ENCODE measurements at regions not wholly inside any gene's neighbourhood (a gene's known extent, or its start where the extent isn't known, plus 50 kb on each side); places are given as distances from the start of the nearest gene placed in this dataset.
A peak's percentile ranks its signal among the peaks of the same experiment; 100 is the strongest.
"Not testable (repeated sequence)": the region's sequence is repeated elsewhere in the genome, so short reads cannot be mapped to it uniquely, and the experiment has no call there.

DNA sequence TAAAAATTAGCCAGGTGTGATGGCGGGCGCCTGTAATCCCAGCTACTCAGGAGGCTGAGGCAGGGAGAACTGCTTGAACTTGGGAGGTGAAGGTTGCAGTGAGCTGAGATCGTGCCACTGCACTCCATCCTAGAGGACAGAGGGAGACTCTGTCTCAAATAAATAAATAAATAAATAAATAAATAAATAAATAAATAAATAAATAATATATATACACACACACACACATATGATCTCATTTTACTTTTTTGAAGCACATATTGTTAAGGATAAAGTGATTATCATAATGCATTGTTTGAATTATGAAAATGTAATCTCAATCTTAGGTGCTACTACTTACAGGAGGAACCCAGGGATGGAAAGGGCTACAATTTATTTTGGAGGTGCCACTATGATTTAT, 130.5 kb upstream of the PCDH7 start:
- not testable (repeated sequence) for DNase-seq (ENCODE audit: low read depth)

DNA sequence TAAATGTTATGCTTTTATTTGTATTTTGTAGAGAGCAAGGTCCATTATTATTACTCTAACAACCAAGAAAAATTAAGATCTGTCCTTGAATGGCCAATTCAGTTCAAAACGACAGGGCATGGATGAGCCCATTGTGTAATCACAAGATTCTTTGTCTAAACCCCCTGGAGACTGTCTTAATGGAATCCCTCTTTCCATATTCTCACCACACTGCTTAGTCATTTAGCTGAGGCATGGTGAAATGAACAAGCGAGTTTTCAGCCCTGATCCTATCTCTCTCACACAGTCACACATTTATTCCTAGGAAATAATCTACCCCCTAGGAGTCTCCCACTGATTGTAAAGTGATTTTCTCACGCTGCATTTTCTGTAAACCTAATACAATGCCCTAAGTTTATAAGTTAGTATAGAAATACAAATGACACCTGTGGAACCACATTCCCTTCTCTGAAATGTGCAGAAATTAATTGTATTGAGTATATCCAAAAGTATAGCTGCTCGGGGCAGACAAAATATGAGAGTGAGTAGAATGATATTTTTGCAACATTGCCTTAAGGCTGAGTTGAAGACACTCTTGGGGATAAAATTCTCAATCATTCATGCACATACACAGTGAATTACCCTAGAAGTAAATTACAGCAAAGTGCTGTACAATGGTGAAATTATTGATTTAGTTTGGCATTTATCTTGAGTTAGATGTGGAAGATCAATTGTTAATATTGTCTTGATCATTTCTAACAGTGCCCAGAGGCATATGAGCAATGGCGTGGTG, 119.7 kb upstream of the PCDH7 start:
- peak; percentile 10 for DNase-seq (ENCODE audit: low read depth)

DNA sequence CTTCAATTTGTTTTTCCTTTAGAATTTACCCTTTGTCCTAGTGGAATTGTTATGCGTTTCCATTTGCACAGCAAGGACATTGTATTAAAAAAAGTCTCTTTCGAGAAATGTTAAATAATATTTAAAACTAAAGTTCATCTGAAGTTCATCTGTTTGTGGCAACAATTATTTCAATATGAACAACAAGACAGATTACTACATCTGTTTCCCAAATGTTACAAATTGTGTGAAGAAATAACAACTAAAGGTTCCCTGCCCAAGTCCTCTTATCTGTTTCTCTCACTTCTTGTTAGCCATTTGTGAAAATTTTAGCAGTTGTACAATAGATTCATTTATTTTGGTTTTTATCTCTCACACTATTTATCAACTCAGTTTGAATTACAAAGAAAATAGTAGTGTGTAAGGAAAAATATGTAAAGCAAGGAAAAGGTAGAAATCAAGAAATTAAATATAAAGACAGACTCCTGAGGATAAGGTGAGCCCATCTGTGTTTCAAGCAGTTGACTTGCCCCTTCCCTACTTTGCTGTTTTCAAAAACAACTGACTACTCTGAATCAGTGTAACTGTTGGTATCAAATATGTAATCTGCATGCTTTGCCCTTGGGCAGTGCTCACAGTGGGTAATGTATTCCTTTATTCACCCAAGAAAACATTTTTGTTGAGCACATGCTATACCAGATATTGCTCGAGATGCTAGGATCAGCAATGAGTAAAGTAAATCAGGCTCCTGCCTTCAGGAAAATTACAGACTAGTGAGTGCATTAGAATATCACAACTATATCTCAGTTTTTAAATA, 118.9 kb upstream of the PCDH7 start:
- no peak for DNase-seq (ENCODE audit: low read depth)

DNA sequence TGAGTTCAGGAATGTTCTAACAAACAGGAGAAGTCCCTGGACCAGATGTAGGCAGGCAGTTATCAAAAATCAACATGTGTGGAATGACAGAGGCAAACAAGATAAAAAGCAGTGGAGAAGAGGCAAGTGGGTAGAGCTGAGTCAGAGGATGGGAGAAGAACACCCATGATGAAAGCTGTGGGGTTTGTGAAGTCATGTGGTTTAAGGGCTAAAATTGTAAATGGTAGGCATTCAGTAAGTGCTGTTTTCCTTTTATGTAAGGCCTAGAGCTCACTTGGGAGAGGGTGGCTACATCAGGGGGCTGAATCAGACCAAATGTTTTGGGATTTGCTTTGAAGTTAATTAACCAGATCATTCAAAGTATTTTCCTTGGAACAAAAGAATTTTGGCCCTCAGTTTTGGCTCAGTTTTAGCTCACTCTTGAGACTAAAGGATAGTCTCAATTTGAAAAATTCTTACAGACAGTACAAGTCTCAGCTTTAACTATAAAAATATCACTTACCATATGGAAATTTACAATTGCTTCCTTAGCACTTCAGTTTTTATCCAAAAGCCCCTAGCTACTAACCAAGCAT, 114.5 kb upstream of the PCDH7 start:
- DNase-seq (ENCODE audit: low read depth), result no peak

DNA sequence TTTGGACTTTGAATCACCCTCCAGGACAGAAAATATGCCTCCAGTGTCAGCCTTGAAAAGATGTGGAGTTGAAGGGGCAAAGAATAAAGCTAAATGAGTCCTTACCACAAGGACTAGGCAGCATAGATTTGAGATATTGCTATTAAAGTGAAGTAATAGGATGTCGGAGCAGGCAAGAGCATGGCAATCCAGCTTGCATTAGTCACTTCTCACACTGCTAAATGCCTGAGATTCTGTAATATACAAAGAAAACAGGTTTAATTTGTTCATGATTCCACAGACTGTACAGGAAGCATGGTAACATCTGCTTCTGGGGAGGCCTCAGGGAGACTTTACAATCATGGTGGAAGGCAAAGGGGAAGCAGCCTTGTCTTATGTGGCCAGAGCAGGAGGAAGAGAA, 109.8 kb upstream of the PCDH7 start:
- no peak for DNase-seq (ENCODE audit: low read depth)

DNA sequence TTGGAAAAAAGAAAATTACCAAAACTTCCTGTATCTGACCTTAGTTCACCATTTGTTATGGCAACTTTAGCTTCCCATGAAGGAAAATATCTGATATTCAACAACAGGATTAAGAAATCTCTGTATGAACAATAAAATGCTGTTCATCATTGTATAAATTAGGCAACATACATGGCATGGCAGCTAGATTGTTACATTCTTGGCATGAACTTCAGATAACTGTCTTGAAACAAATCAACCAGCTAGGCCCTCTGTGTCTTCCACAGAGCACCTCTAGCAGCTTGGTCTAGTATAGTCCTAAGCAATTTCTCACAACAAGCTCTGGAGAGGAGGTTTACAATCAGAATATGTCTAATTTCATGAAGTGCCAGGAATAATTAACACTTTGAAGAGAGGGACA, 105.4 kb upstream of the PCDH7 start:
- no peak for DNase-seq (ENCODE audit: low read depth)

DNA sequence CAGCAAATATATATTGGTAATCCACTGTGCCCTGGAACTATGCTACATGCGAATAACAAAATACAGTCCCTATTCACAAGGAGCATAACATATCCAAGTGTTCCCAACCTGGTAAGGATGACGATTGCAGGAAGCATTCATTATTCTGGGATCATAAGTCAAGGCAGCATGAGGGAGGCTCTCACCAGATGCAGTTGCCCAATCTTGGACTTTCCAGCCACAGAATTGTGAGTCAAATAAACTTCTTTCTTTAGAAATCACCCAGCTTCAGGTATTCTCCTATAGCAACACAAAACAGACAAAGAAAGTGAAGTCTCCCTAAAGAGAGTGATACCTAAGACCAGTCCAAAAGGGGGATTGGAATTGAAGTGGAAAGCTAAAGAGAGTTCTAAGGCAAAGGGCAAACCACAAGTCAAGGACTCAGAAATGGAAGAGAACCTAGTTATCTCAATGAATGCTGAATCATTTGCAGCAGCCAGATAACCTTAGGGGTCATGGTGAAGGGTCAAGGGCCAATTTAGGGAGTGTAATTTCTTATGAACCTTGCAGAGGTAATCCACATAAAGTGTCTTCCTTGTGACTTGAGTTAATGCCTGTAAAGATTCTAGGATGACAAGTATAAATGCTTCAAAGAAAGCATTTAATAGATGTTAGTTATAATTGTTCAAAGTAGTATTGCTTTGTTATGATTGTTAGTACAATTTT, 103.1 kb upstream of the PCDH7 start:
- peak; percentile 7 for DNase-seq (ENCODE audit: low read depth)

DNA sequence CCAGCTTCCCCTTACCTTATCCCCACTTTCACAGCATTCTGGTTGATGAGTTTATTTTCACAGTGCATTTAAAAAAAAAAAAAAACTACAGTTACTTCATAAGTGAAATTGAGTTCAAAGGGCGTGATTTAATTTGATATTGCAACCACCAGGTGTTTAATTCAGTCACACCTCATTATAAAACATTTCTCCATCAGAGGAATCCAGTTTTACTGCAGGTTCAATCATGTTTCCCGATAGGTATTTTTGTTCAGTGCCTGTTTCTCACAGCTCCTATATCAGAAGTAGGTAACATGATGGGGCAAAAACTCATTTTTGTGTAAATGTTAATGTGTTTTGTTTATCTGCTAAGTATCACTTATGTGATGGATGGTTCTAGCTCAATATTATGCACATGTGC, 102.3 kb upstream of the PCDH7 start:
- no peak for DNase-seq (ENCODE audit: low read depth)

DNA sequence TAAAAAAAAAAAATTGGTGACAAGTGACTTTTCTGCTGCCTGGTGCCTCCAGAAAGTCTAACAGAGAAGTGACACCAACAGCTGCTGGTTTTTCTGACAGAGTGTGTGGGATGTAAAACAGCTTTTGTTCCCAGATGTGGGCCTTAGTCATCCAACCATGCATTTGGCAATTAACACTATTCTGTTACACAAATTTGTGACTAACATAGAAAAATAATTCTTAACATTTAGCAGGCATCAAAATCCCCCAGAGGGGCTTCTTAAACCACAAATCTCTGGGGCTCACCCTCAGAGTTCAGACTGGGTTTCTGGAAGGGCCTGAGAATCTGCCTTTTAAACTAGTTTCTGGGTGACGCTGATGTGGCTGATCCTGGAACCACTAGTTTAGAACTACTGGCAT, 100.5 kb upstream of the PCDH7 start:
- DNase-seq (ENCODE audit: low read depth), result no peak

DNA sequence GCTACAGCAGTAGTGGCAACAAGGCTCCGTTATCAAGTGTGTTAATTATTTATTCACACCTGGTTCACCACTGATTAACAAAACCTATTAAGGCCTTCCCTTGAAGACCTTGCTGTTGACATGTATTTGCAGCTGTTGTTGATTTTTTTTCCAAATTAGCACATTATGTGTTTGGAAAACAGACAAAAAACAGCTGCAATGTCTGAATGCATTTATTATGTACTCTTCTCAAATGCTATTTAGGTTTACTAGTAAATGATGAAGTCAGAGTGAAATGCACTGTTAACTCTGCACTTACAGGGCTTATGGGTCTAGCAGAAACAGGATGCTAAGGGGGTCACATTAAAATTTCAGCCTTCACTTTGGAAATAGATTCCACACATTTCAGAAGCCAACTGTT, 99.5 kb upstream of the PCDH7 start:
- no peak for DNase-seq (ENCODE audit: low read depth)

DNA sequence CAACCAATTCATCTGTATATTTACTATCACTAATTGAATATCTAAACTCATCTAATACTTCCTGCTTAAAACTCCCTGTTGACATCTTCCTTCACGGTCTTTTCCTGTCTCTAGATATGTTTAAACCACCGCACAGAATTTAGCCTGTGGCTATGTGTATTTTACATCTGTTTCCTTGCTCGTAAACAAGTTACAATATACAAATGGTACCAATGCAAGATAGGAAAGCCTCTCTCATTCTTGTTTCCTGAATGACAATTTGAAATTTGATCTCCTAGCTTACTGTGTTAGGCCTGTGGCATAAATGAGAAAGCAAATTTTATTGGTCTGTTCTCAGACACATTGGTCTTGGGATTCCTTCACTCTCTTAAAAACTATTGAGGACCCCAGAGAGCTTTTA, 89.7 kb upstream of the PCDH7 start:
- DNase-seq (ENCODE audit: low read depth), result no peak

DNA sequence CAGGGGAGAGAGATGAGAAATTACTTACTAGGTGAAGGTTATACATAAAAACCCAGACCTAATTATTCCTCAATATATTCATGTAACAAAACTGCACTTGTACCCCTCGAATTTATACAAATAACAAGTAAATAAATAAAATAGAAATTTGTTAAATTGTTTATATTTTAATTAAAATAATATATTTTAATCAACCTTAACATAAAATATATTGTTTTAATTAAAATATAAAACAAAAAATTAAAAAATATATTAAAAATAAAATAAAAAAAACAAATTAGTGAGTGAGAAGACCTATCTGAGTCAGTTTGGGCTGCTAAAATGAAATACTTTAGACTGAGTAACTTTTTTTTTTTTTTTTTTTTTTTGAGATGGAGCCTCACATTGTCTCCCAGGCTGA, 87.4 kb upstream of the PCDH7 start:
- DNase-seq (ENCODE audit: low read depth), result no peak

DNA sequence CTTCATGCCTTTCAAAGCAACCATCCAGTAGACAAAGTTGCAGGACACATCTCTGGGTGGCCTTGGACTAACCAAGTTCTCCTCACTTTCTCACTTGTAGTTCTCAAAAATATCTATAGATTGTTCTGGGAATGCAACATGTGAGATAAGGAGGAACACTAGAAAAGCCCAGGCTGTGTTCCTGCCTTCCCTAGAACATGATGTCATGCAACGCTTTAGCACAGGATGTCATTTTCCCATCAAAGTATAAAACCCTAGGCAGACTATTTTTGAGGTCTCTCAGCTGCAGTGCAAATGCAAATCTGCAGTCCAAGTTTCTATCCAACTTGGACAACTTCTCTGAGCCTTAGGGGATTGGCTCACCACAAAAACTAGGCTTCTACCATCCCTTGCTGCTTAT, 78.8 kb upstream of the PCDH7 start:
- DNase-seq (ENCODE audit: low read depth), result no peak

DNA sequence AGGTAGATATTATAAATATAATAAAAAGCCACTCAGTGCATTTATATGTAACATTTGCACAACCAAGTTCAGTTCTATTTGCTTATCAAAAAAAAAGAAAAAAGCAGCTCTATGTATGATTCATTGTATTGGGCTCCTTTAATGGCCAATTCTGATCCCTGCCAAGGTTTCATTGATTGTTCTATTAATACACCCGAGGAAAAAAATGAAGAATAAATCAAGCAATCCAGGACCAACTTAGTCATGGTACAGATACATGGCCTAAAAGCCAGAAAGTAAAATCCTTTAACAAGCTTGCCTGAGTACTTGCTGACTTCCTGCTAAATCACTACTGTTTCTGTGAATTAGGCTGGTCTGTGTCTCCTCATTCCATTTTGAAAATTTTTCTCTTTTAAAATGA, 77.6 kb upstream of the PCDH7 start:
- no peak for DNase-seq (ENCODE audit: low read depth)

DNA sequence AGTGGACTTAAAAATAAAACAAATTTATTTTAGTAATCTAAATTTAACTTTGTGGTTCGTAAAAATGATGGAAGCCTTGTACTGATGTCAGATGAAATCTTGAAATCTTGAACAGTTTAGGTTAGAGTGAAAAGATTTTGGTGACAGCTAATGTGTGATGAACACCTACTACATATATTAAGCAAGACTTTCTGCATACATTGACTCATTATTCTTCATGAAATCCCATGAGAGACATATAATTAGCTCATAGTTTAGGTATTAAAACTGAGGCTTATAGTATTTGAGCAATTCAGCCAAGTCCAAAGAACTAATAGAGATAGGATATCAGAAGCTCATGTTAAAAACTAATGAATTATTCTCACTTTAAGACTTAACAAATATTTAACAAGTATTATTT, 66.9 kb upstream of the PCDH7 start:
- DNase-seq (ENCODE audit: low read depth), result no peak

DNA sequence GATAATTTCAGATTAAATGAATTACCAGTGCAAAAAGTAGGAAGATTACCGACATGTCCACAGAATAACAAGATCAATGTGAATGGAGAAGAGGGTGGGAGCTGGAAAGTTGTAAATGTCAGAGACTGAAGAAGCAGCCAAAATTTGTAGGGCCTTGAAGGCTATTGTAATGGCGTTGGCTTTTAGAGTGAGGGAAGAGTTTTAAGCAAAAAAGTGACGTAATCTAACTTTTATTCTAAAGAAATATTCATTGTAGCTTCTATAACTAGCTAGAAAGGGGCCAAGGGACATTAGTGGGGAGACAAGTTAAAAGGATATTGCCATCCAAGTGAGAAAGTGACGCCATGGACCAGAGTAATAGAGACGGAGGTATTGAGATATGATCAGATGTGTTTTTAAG, 63.3 kb upstream of the PCDH7 start:
- no peak for DNase-seq (ENCODE audit: low read depth)

DNA sequence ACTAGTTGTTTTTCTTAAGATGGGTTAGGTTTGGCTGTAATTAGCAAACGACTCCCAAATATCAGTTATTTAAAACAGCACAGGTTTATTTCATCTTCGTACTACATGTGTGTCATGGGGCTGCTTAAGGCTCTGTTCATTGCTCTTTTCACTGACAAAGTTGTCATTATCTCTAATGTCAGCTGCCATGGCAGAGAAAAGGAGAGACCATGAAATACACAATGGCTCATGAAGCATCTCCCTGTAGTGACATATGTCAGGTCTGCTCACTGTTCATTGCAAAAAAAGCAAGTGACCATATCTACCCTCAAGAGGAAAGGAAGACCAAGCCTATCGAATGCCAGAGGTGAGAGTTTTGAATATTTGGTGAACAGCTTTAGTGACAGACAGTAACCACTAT, 52.2 kb upstream of the PCDH7 start:
- DNase-seq (ENCODE audit: low read depth), result no peak

DNA sequence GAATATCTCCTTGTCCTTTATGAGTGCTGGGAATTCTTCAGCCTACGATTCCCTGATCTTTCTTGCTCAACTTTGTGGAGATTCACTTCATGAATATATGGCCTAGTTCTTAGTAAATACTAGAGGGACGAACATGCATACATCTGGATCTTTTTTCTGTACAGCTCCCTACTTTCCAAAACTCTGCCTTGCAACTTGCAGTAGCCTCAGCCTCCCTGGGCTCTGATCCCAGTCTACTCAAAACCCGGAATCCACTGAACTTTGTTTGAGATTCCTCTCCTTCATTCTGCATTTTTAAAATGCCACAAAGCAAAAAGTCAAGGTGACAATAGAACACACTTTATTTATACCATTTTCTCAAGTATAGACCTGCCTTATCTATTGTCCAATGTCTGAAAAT, 50.0 kb upstream of the PCDH7 start:
- DNase-seq (ENCODE audit: low read depth), result no peak
